ENCODE measurements at regions not wholly inside any gene's neighbourhood (a gene's known extent, or its start where the extent isn't known, plus 50 kb on each side); places are given as distances from the start of the nearest gene placed in this dataset.
"Not testable (repeated sequence)": the region's sequence is repeated elsewhere in the genome, so short reads cannot be mapped to it uniquely, and the experiment has no call there.

- DNase-seq: no peak
Observed at GRCh38 chr2:77862120-77862519, 339.9 kb upstream of the LRRTM4 start.

- no peak for DNase-seq
Observed at GRCh38 chr2:77864426-77864825, 342.2 kb upstream of the LRRTM4 start.

GRCh38 chr2:77866661-77867060 is 344.5 kb upstream of the LRRTM4 start:
- no peak for DNase-seq

GRCh38 chr2:77867146-77867545 is 345.0 kb upstream of the LRRTM4 start:
- no peak for DNase-seq

GRCh38 chr2:77873506-77873905 is 351.3 kb upstream of the LRRTM4 start:
- DNase-seq: no peak

- DNase-seq: not testable (repeated sequence)
Observed at GRCh38 chr2:77900211-77900610, 378.0 kb upstream of the LRRTM4 start.

GRCh38 chr2:77910136-77910535 is 388.0 kb upstream of the LRRTM4 start:
- no peak for DNase-seq

GRCh38 chr2:77920838-77921366 is 398.7 kb upstream of the LRRTM4 start:
- DNase-seq: no peak

- no peak for DNase-seq
Observed at GRCh38 chr2:77922567-77922966, 400.4 kb upstream of the LRRTM4 start.

- no peak for DNase-seq
Observed at GRCh38 chr2:77937366-77937765, 415.2 kb upstream of the LRRTM4 start.

GRCh38 chr2:77938462-77938861 is 416.3 kb upstream of the LRRTM4 start:
- DNase-seq: no peak

- no peak for DNase-seq
Observed at GRCh38 chr2:77939370-77939769, 417.2 kb upstream of the LRRTM4 start.

- no peak for DNase-seq
Observed at GRCh38 chr2:77939801-77940200, 417.6 kb upstream of the LRRTM4 start.

- DNase-seq: no peak
Observed at GRCh38 chr2:77954931-77955330, 432.8 kb upstream of the LRRTM4 start.

- DNase-seq: no peak
Observed at GRCh38 chr2:77962943-77963342, 440.8 kb upstream of the LRRTM4 start.

- no peak for DNase-seq
Observed at GRCh38 chr2:77977471-77978063, 455.4 kb upstream of the LRRTM4 start.

GRCh38 chr2:77995161-77995560 is 473.0 kb upstream of the LRRTM4 start:
- no peak for DNase-seq

- DNase-seq: no peak
Observed at GRCh38 chr2:77999376-77999775, 477.2 kb upstream of the LRRTM4 start.

- no peak for DNase-seq
Observed at GRCh38 chr2:78009289-78009688, 487.1 kb upstream of the LRRTM4 start.

- no peak for DNase-seq
Observed at GRCh38 chr2:78011251-78011650, 489.1 kb upstream of the LRRTM4 start.

GRCh38 chr2:78020491-78020890 is 498.3 kb upstream of the LRRTM4 start:
- DNase-seq: no peak

GRCh38 chr2:78023356-78023755 is 501.2 kb upstream of the LRRTM4 start:
- no peak for DNase-seq

GRCh38 chr2:78024996-78025395 is 502.8 kb upstream of the LRRTM4 start:
- no peak for DNase-seq

GRCh38 chr2:78029392-78029995 is 507.3 kb upstream of the LRRTM4 start:
- no peak for DNase-seq

GRCh38 chr2:78034706-78035105 is 512.5 kb upstream of the LRRTM4 start:
- DNase-seq: no peak

All from NCI-H1417 treated with DMSO at 0.1 percent for 48 hours (cell line).